Fibroblast of lung (primary cell): ENCODE measurements at regions not wholly inside any gene's neighbourhood (a gene's known extent, or its start where the extent isn't known, plus 50 kb on each side); places are given as distances from the start of the nearest gene placed in this dataset.

Source experiments
- EZH2 ChIP-seq: IDR thresholded peaks from 2 replicates; pipeline ENCODE4 v1.5.1; 2012; ENCODE audit warnings: low read length, control low read depth, mild to moderate bottlenecking; ENCODE audit errors: missing control alignments
- TF ChIP-seq, protein P1 (sequence below), 2 donors: IDR thresholded peaks in 1 of 2; conservative IDR thresholded peaks in 1 of 2; 1 replicate in 1 of 2; 2 replicates in 1 of 2; pipeline ENCODE4 v1.5.1; 2011 to 2012; ENCODE audit warnings: low read length in 2 of 2, control low read depth in 1 of 2, inconsistent platforms in 1 of 2, low read depth in 1 of 2, mild to moderate bottlenecking in 1 of 2

DNA sequence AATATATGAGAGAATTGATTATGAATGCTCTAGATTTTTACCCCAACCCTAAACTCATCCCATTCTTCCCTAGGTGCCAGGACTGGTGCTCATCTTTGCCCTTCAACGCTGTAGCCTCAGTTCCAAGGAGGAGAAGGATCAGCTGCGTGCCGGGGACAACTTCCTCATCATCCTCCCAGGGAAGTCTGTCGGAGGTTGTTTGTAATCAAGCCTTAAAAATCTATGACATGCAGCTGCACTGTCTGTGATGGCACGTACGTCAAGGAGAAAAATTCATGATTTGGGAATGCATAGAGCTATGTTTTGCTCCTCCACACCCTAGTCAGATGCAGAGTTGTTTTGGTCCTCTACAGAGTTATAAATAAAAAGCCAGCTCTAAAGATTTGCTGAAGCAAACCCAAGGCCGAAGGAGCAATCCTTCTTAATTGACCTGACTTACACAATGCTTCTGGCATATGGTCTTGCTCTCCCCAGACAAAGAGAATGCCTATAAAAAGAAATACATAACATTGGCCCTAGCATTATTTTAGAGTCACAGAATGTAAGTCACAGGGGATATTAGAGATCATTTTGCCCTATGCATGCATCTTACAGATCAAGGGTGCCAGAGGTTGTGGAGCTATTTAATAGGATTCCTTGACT is 244.2 kb downstream of the HIVEP2 start:
- no peak for TF ChIP-seq EZH2
- TF ChIP-seq, protein P1, sequence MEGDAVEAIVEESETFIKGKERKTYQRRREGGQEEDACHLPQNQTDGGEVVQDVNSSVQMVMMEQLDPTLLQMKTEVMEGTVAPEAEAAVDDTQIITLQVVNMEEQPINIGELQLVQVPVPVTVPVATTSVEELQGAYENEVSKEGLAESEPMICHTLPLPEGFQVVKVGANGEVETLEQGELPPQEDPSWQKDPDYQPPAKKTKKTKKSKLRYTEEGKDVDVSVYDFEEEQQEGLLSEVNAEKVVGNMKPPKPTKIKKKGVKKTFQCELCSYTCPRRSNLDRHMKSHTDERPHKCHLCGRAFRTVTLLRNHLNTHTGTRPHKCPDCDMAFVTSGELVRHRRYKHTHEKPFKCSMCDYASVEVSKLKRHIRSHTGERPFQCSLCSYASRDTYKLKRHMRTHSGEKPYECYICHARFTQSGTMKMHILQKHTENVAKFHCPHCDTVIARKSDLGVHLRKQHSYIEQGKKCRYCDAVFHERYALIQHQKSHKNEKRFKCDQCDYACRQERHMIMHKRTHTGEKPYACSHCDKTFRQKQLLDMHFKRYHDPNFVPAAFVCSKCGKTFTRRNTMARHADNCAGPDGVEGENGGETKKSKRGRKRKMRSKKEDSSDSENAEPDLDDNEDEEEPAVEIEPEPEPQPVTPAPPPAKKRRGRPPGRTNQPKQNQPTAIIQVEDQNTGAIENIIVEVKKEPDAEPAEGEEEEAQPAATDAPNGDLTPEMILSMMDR (conservative IDR thresholded peaks at IDR 0.05 in 1 of 2, IDR thresholded peaks at IDR 0.05 in 1 of 2; ENCODE audit: low read depth in 1 of 2, low read length in 2 of 2): no peak
